ENCODE measurements at regions not wholly inside any gene's neighbourhood (a gene's known extent, or its start where the extent isn't known, plus 50 kb on each side); places are given as distances from the start of the nearest gene placed in this dataset.

DNA sequence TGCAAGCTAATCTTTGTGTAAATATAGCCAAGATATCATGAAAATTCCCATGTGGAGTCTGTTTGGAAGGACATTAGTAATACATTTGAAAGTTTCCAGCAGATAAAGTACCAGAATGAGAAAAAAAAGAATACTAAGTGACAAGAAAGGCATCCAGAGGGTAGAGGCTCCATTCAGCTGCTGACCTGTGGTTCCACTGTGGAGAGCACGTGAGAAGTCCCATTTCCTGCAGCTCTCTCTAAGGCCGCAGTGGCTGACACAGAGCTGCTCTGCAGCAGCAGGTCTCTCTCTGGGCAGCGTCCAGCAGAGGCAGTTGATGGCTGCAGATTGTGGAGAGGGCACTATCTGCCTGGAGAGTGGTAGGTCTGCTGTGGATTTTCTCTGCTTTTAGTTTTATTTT lies 100.1 kb upstream of the TMEM72 start:
- TF ChIP-seq, protein P1, sequence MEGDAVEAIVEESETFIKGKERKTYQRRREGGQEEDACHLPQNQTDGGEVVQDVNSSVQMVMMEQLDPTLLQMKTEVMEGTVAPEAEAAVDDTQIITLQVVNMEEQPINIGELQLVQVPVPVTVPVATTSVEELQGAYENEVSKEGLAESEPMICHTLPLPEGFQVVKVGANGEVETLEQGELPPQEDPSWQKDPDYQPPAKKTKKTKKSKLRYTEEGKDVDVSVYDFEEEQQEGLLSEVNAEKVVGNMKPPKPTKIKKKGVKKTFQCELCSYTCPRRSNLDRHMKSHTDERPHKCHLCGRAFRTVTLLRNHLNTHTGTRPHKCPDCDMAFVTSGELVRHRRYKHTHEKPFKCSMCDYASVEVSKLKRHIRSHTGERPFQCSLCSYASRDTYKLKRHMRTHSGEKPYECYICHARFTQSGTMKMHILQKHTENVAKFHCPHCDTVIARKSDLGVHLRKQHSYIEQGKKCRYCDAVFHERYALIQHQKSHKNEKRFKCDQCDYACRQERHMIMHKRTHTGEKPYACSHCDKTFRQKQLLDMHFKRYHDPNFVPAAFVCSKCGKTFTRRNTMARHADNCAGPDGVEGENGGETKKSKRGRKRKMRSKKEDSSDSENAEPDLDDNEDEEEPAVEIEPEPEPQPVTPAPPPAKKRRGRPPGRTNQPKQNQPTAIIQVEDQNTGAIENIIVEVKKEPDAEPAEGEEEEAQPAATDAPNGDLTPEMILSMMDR (IDR thresholded peaks at IDR 0.05 in 8 of 11, conservative IDR thresholded peaks at IDR 0.05 in 3 of 11), result no peak
- TF ChIP-seq POLR2A (IDR thresholded peaks at IDR 0.05) (no peak), POLR2AphosphoS5 (IDR thresholded peaks at IDR 0.05) (no peak)

Measured in spleen (tissue), 7 donors.